ENCODE measurements at regions not wholly inside any gene's neighbourhood (a gene's known extent, or its start where the extent isn't known, plus 50 kb on each side); places are given as distances from the start of the nearest gene placed in this dataset.

- intact Hi-C loops (cut with DNase I) = no loop called here
- DNase-seq (ENCODE audit: missing footprints) (no peak), ATAC-seq (no peak)
Observed at GRCh38 chr4:13830449-13830848, 202.9 kb upstream of the BOD1L1 start.

DNA sequence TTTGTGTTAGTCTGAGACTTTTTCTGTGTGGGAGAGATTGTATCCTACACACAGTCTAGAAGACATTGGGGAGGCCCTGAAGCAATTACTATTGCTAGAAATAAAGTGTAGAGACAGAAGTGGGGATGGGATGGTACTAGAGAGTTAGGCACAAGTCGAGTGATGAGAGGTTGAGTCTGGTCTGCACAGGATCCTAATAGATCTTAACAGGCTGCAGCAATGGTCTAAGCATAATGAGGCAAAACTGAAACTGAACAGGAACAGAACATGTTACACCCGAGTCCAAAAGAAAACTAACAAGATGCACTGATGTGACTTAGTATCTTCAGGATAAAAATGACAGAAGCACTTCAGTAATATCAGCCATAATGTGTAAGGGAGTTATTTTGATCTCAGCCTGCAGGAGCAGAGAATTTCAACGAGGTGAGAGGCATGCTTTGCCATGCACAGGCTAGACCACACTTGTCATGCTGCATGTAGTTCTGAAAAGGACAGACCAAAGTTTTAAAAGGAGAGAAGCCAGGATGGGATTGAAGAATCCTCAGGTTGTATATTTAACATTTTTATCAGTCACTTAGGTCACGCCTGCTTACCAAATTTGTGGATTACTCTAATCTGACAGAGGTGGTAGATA lies 205.8 kb upstream of the BOD1L1 start:
- intact Hi-C loops (cut with DNase I) = no loop called here
- DNase-seq (ENCODE audit: missing footprints) (no peak), ATAC-seq (peak; percentile 40)

DNA sequence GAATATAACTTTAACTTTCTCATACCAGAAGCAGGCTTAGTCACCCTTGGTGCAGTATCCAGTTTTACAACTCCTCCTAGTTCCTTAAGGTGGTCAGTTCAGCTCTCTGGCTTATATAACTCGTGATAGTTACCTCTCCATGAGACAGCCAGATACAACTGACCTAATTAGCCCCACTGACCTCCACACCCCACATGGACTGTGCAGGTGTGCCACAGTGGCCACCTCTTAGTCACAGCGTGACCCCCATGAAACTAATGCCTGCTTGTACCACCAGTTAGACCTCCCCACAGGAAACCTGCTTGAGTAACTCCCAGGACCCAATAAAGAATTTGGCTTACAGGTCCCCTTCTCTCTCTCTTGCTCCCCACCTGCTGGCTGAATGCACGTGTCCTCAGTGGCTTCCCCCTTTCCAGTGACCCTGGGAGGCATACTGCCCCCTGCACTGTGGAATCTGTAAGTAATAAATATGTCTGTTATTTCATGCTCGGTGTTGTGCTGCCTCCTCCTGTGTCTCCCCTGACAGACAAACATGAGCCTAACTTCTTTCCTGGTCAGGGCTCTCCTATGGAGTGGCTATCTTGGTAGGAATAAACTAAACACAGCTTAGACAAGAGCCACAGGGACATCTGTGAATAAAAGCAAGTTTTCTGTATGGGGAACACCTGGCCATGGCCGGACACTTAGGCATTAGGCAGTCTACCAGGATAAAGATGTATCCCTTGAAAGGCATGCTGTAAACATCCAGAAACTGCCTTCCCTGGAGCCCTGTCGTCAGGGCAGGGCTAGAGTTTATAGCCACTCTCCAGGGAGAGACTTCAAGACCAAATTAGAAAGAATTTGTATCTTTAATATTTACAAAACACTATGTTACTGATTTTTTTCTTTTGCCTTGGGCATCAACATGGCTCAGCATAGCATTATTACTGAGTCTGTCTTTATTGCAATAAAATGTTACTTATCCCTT lies 209.7 kb upstream of the BOD1L1 start:
- no peak for DNase-seq (ENCODE audit: missing footprints)
- intact Hi-C loops (cut with DNase I) = no loop called here
- no peak for ATAC-seq

GRCh38 chr4:13840502-13841190 lies 213.1 kb upstream of the BOD1L1 start:
- intact Hi-C loops (cut with DNase I) = loop anchor here (5.0 kb wide), 2 partner anchors 133 to 183 kb away; no protein-coding TSS in a partner anchor
- DNase-seq (ENCODE audit: missing footprints) (no peak), ATAC-seq (peak; percentile 74)

- intact Hi-C loops (cut with DNase I) = loop anchor here (5.0 kb wide), 2 partner anchors 137 to 187 kb away; no protein-coding TSS in a partner anchor
- DNase-seq (ENCODE audit: missing footprints) (no peak), ATAC-seq (no peak)
Observed at GRCh38 chr4:13844740-13845139, 217.2 kb upstream of the BOD1L1 start.

- no peak for ATAC-seq
- intact Hi-C loops (cut with DNase I) = no loop called here
- no peak for DNase-seq (ENCODE audit: missing footprints)
Observed at GRCh38 chr4:13849778-13850177, 222.3 kb upstream of the BOD1L1 start.

DNA sequence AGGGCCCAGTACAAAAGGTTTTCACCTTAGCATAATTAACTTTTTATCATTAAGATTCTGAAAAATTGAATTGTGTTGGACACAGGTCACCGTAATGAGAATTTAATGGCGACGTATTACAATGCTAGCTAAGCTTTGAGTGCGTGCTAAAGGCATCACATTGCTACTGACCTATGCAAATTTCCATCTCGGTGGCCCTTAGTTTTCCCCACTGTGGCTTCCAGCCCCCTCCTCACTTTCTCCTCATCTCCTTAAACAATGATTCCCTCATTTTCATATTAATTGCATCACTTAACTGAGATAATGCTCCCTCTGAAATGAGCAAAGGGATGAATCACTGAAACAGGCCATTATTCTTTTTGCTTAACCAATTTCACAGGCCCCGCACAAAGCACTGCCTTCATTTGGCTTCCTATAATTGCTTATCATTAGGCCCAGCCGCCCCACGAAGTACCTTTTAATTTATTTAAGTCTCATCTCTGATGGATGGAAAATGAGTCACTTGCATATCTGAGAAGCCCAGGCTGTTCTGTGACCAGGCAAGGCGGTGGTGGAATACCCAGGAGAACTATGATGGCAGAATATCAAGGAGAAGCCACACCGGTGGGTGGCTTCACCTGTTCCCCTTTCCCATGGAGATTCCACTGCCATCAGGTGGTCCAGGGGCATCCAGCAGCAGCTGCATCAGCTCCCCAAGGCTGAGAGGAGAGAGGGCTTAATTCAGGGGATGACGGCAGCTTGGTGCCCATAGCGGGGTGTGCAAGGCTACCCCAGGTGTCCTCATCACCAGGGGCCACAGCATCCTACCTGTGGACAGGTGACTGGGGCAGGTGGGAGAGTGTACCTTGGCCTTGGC lies 223.8 kb upstream of the BOD1L1 start:
- no peak for ATAC-seq
- intact Hi-C loops (cut with DNase I) = no loop called here
- no peak for DNase-seq (ENCODE audit: missing footprints)

GRCh38 chr4:13852411-13852810 lies 224.9 kb upstream of the BOD1L1 start:
- no peak for DNase-seq (ENCODE audit: missing footprints)
- intact Hi-C loops (cut with DNase I) = no loop called here
- ATAC-seq = no peak

GRCh38 chr4:13856387-13856786 lies 228.9 kb upstream of the BOD1L1 start:
- DNase-seq (ENCODE audit: missing footprints) = no peak
- intact Hi-C loops (cut with DNase I) = no loop called here
- ATAC-seq = no peak

GRCh38 chr4:13857397-13857796 lies 229.9 kb upstream of the BOD1L1 start:
- intact Hi-C loops (cut with DNase I) = no loop called here
- no peak for DNase-seq (ENCODE audit: missing footprints)
- ATAC-seq = no peak

GRCh38 chr4:13857800-13858199 lies 230.3 kb upstream of the BOD1L1 start:
- no peak for ATAC-seq
- intact Hi-C loops (cut with DNase I) = no loop called here
- DNase-seq (ENCODE audit: missing footprints) = no peak

GRCh38 chr4:13859423-13859822 lies 231.9 kb upstream of the BOD1L1 start:
- DNase-seq (ENCODE audit: missing footprints) = no peak
- no peak for ATAC-seq
- intact Hi-C loops (cut with DNase I) = no loop called here

- DNase-seq (ENCODE audit: missing footprints) (no peak), ATAC-seq (no peak)
- intact Hi-C loops (cut with DNase I) = loop anchor here (2.0 kb wide), 1 partner anchor 205 kb away; no protein-coding TSS in a partner anchor
Observed at GRCh38 chr4:13860126-13860525, 232.6 kb upstream of the BOD1L1 start.

- DNase-seq (ENCODE audit: missing footprints) = no peak
- intact Hi-C loops (cut with DNase I) = no loop called here
- no peak for ATAC-seq
Observed at GRCh38 chr4:13865871-13866669, 238.5 kb upstream of the BOD1L1 start.

GRCh38 chr4:13866881-13867280 lies 239.4 kb upstream of the BOD1L1 start:
- intact Hi-C loops (cut with DNase I) = no loop called here
- ATAC-seq (no peak), DNase-seq (ENCODE audit: missing footprints) (no peak)

GRCh38 chr4:13872155-13872554 lies 244.6 kb upstream of the BOD1L1 start:
- DNase-seq (ENCODE audit: missing footprints) (no peak), ATAC-seq (no peak)
- intact Hi-C loops (cut with DNase I) = no loop called here

GRCh38 chr4:13872955-13873354 lies 245.4 kb upstream of the BOD1L1 start:
- intact Hi-C loops (cut with DNase I) = no loop called here
- DNase-seq (ENCODE audit: missing footprints) (no peak), ATAC-seq (no peak)

GRCh38 chr4:13875181-13875580 lies 247.7 kb upstream of the BOD1L1 start:
- intact Hi-C loops (cut with DNase I) = no loop called here
- ATAC-seq (no peak), DNase-seq (ENCODE audit: missing footprints) (no peak)

Measured in Right ventricle myocardium inferior (tissue), 1 donor.